HepG2 (cell line): ENCODE measurements at regions not wholly inside any gene's neighbourhood (a gene's known extent, or its start where the extent isn't known, plus 50 kb on each side); places are given as distances from the start of the nearest gene placed in this dataset.

Source experiments
- ATAC-seq: fragments of 200-7000 bp; cut with Tn5 transposase; 3 replicates; pipeline ENCODE4 v1.9.1; 2020; ENCODE audit warnings: mild to moderate bottlenecking, moderate library complexity
- BruUV-seq: library from RNA; stranded (reverse); fragments of 400-500 nt; replicated peaks from 2 replicates; lab custom pipeline; 2021; lab: Mats Ljungman, UMichigan
- CTCF ChIA-PET: fragments of 300-600 bp; formaldehyde crosslinking; extraction: SDS; loops from one replicate; lab custom pipeline; 2021; ENCODE audit warnings: low total read pairs, inconsistent platforms, low intra/inter-chr PET ratio; lab: Yijun Ruan, JAX
- POLR2A ChIA-PET: fragments of 350-600 bp; sonication (Branson Sonifier 250); formaldehyde crosslinking; loops from one replicate; lab custom pipeline; 2020; ENCODE audit warnings: antibody characterized with exemption, inconsistent platforms; lab: Yijun Ruan, JAX
- DNase-seq: peaks from one replicate; pipeline ENCODE4 v3.0.0-alpha.2; 2015; ENCODE audit warnings: low spot score
- FAIRE-seq: peaks from 3 replicates; lab custom pipeline; 2011; peaks lifted over from hg19 to GRCh38; lab: Jason Lieb, UNC
- H2AFZ ChIP-seq: one replicate; pipeline ENCODE4 v1.6.1; 2011; ENCODE audit warnings: low read length, inconsistent platforms
- H3K27ac ChIP-seq: fragments of 300-600 bp; 3 replicates; pipeline ENCODE4 v1.8.0; 2011; ENCODE audit warnings: mixed run types, mild to moderate bottlenecking, mixed read lengths, low read length, inconsistent platforms; ENCODE audit not compliant: insufficient read depth; ENCODE audit errors: extremely low read length
- H3K27me3 ChIP-seq, 2 experiments: fragments of 200-600 bp in 1 of 2; 2 replicates in 1 of 2; 3 replicates in 1 of 2; pipeline versions ENCODE4 v1.6.0 to v1.8.0; 2011; ENCODE audit warnings: low read length in 2 of 2, mild to moderate bottlenecking in 2 of 2, moderate library complexity in 2 of 2, inconsistent platforms in 1 of 2; ENCODE audit not compliant: insufficient read depth in 2 of 2, control insufficient read depth in 1 of 2
- H3K36me3 ChIP-seq, 2 experiments: fragments of 200-600 bp in 1 of 2; replicated peaks in 1 of 2; 2 replicates in 1 of 2; 3 replicates in 1 of 2; pipeline versions ENCODE4 v1.5.1 to v1.8.0; 2011; ENCODE audit warnings: low read length in 2 of 2, inconsistent platforms in 1 of 2; ENCODE audit not compliant: insufficient read depth in 2 of 2, control insufficient read depth in 1 of 2
- H3K4me1 ChIP-seq: 2 replicates; pipeline ENCODE4 v1.5.1; 2012; ENCODE audit warnings: low read length, inconsistent platforms; ENCODE audit not compliant: insufficient read depth
- H3K4me2 ChIP-seq: 2 replicates; pipeline ENCODE4 v1.6.0; 2011; ENCODE audit warnings: low read depth, low read length, inconsistent platforms
- H3K4me3 ChIP-seq, 3 experiments: fragments of 200-600 bp in 1 of 3; sonication (generic), shearing (Covaris generic) in 1 of 3; replicated peaks in 1 of 3; 2 replicates each; pipeline ENCODE4 v1.5.1; 2011 to 2016; ENCODE audit warnings: low read length in 3 of 3, inconsistent platforms in 2 of 3, low read depth in 2 of 3, mild to moderate bottlenecking in 2 of 3, control low read depth in 1 of 3, mixed read lengths in 1 of 3; ENCODE audit not compliant: insufficient read depth in 1 of 3
- H3K79me2 ChIP-seq: one replicate; pipeline ENCODE4 v1.6.1; 2011; ENCODE audit warnings: low read length, inconsistent platforms; ENCODE audit not compliant: insufficient read depth
- H3K9ac ChIP-seq: 2 replicates; pipeline ENCODE4 v1.6.0; 2011; ENCODE audit warnings: mild to moderate bottlenecking, low read depth, low read length, inconsistent platforms; ENCODE audit not compliant: insufficient read depth
- H3K9me3 ChIP-seq: 2 replicates; pipeline ENCODE4 v1.5.1; 2012; ENCODE audit warnings: mild to moderate bottlenecking, low read length
- H4K20me1 ChIP-seq: 2 replicates; pipeline ENCODE4 v1.6.0; 2011; ENCODE audit warnings: inconsistent platforms, mild to moderate bottlenecking, low read length, moderate library complexity; ENCODE audit not compliant: insufficient read depth
- ATF2 ChIP-seq: sonication (generic); formaldehyde crosslinking; IDR thresholded peaks from 2 replicates; pipeline ENCODE4 v1.4.0; 2020; ENCODE audit warnings: missing genetic modification reagents
- CREB1 ChIP-seq, 2 experiments: fragments of 450-650 bp in 1 of 2; IDR thresholded peaks; 2 replicates each; pipeline ENCODE4 v1.6.1; 2016 to 2017; ENCODE audit warnings: control low read depth in 1 of 2, mild to moderate bottlenecking in 1 of 2, missing compliant biosample characterization in 1 of 2, missing genetic modification characterization in 1 of 2
- HNF1B ChIP-seq: sonication (generic); formaldehyde crosslinking; IDR thresholded peaks from 2 replicates; pipeline ENCODE4 v1.5.1; 2020; ENCODE audit warnings: mild to moderate bottlenecking, moderate library complexity, missing genetic modification reagents
- HNF4G ChIP-seq, 2 experiments: sonication (generic) in 1 of 2; formaldehyde crosslinking in 1 of 2; IDR thresholded peaks; 2 replicates each; pipeline versions ENCODE4 v1.4.0 to v1.6.1; 2011 to 2020; ENCODE audit warnings: borderline replicate concordance in 2 of 2, low read depth in 2 of 2, mild to moderate bottlenecking in 2 of 2, low read length in 1 of 2, missing genetic modification reagents in 1 of 2, moderate library complexity in 1 of 2
- ISX ChIP-seq: sonication (generic); formaldehyde crosslinking; conservative IDR thresholded peaks from 2 replicates; pipeline ENCODE4 v1.5.0; 2020; ENCODE audit warnings: missing genetic modification reagents
- PAWR ChIP-seq: sonication (generic); formaldehyde crosslinking; IDR thresholded peaks from 2 replicates; pipeline ENCODE4 v1.4.0; 2020; ENCODE audit warnings: missing genetic modification reagents, mild to moderate bottlenecking, borderline replicate concordance
- PRDM15 ChIP-seq: sonication (generic); formaldehyde crosslinking; IDR thresholded peaks from 2 replicates; pipeline ENCODE4 v1.4.0; 2020; ENCODE audit warnings: missing genetic modification reagents
- ZNF292 ChIP-seq: sonication (generic); formaldehyde crosslinking; IDR thresholded peaks from 2 replicates; pipeline ENCODE4 v1.8.1; 2022; ENCODE audit warnings: mild to moderate bottlenecking, low read depth, missing genetic modification reagents, borderline replicate concordance
- WGBS: methylation state at CpG from one replicate; pipeline ENCODE4 v1.1.6; 2017; ENCODE audit warnings: low lambda C conversion rate; 5-methylcytosine and 5-hydroxymethylcytosine counted together
- in situ Hi-C: cut with HindIII; loops from 2 replicates; pipeline ENCODE4 v1.10.0; 2017; ENCODE audit warnings: low pct_unique_long_range_greater_than_20kb; ENCODE audit not compliant: extremely low pct_ligation_motif_present
- intact Hi-C: fragments of 100-400 bp; cut with micrococcal nuclease; formaldehyde crosslinking; loops from one replicate; pipeline ENCODE4 v1.10.0; 2022; ENCODE audit not compliant: unreplicated experiment
- TF ChIP-seq, protein P1 (sequence below): sonication (generic); formaldehyde crosslinking; IDR thresholded peaks from 2 replicates; pipeline ENCODE4 v1.9.0; 2021; ENCODE audit warnings: missing genetic modification reagents, borderline replicate concordance
- TF ChIP-seq, protein P2 (sequence below): sonication (generic); formaldehyde crosslinking; IDR thresholded peaks from 2 replicates; pipeline ENCODE4 v1.4.0; 2020; ENCODE audit warnings: mild to moderate bottlenecking, low read depth, missing genetic modification reagents
- TF ChIP-seq, protein P3 (sequence below): IDR thresholded peaks from 2 replicates; pipeline ENCODE4 v1.6.1; 2016; ENCODE audit warnings: missing compliant biosample characterization, missing genetic modification reagents, borderline replicate concordance

- 0% methylated on average over 1 of the region's 1 CpG for WGBS
- FAIRE-seq (no peak), DNase-seq (no peak), ATAC-seq (no peak)
- H3K27me3 ChIP-seq = no peaks in the 10 kb centered on the region
- H3K79me2 ChIP-seq = no peaks in the 10 kb centered on the region
- no peak overlapping the region for H3K9ac ChIP-seq
- H3K9me3 ChIP-seq = no peaks in the 10 kb centered on the region
- no peak overlapping the region for H2AFZ ChIP-seq
- no peak overlapping the region for H3K27ac ChIP-seq
- H3K4me3 ChIP-seq = no peak overlapping the region
- intact Hi-C loops = no loop called here
- BruUV-seq = no TSS peak
- no peaks in the 10 kb centered on the region for H3K36me3 ChIP-seq
- H3K4me1 ChIP-seq = no peaks in the 10 kb centered on the region
- ChIA-PET POLR2A (no interaction called here), CTCF (no interaction called here)
- in situ Hi-C loops = no loop called here
- no peaks in the 10 kb centered on the region for H4K20me1 ChIP-seq
- H3K4me2 ChIP-seq = no peak overlapping the region
- TF ChIP-seq ZNF292 (CRISPR knock-in tag) (no peak), PAWR (CRISPR knock-in tag) (no peak), HNF1B (no peak), ATF2 (CRISPR knock-in tag) (no peak), ISX (no peak), PRDM15 (CRISPR knock-in tag) (no peak), HNF4G (IDR thresholded peaks at IDR 0.05; ENCODE audit: borderline replicate concordance, low read depth, low read length) (no peak), HNF4G (CRISPR knock-in tag; IDR thresholded peaks at IDR 0.05; ENCODE audit: borderline replicate concordance, low read depth) (no peak), CREB1 (IDR thresholded peaks at IDR 0.05) (no peak), CREB1 (CRISPR knock-in tag; IDR thresholded peaks at IDR 0.05) (no peak)
- TF ChIP-seq, protein P1, sequence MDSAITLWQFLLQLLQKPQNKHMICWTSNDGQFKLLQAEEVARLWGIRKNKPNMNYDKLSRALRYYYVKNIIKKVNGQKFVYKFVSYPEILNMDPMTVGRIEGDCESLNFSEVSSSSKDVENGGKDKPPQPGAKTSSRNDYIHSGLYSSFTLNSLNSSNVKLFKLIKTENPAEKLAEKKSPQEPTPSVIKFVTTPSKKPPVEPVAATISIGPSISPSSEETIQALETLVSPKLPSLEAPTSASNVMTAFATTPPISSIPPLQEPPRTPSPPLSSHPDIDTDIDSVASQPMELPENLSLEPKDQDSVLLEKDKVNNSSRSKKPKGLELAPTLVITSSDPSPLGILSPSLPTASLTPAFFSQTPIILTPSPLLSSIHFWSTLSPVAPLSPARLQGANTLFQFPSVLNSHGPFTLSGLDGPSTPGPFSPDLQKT (CRISPR knock-in tag) = no peak
- TF ChIP-seq, protein P2, sequence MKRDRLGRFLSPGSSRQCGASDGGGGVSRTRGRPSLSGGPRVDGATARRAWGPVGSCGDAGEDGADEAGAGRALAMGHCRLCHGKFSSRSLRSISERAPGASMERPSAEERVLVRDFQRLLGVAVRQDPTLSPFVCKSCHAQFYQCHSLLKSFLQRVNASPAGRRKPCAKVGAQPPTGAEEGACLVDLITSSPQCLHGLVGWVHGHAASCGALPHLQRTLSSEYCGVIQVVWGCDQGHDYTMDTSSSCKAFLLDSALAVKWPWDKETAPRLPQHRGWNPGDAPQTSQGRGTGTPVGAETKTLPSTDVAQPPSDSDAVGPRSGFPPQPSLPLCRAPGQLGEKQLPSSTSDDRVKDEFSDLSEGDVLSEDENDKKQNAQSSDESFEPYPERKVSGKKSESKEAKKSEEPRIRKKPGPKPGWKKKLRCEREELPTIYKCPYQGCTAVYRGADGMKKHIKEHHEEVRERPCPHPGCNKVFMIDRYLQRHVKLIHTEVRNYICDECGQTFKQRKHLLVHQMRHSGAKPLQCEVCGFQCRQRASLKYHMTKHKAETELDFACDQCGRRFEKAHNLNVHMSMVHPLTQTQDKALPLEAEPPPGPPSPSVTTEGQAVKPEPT (CRISPR knock-in tag) = no peak
- TF ChIP-seq, protein P3, sequence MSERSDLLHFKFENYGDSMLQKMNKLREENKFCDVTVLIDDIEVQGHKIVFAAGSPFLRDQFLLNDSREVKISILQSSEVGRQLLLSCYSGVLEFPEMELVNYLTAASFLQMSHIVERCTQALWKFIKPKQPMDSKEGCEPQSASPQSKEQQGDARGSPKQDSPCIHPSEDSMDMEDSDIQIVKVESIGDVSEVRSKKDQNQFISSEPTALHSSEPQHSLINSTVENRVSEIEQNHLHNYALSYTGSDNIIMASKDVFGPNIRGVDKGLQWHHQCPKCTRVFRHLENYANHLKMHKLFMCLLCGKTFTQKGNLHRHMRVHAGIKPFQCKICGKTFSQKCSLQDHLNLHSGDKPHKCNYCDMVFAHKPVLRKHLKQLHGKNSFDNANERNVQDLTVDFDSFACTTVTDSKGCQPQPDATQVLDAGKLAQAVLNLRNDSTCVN (CRISPR knock-in tag) = no peak
Measured at GRCh38 chr6:66340736-66341135, 633.7 kb upstream of the EYS start.
